Activated B cell treated with CpG ODN at 0.5 μM for 24 hours (primary cell): ENCODE measurements at regions not wholly inside any gene's neighbourhood (a gene's known extent, or its start where the extent isn't known, plus 50 kb on each side); places are given as distances from the start of the nearest gene placed in this dataset.

Experiments
- ATAC-seq: fragments of 200-7000 bp; cut with Tn5 transposase; one replicate; pipeline ENCODE4 v1.10.0; 2021; ENCODE audit warnings: low read depth, mild to moderate bottlenecking, moderate library complexity
- CTCF ChIA-PET: fragments of 350-600 bp; sonication (Branson Sonifier 250); formaldehyde crosslinking; loops from one replicate; lab custom pipeline; 2021; ENCODE audit warnings: antibody characterized with exemption; lab: Charles Lee
- POLR2A ChIA-PET: fragments of 350-600 bp; sonication (Branson Sonifier 250); formaldehyde crosslinking; loops from one replicate; lab custom pipeline; 2021; ENCODE audit warnings: antibody characterized with exemption; lab: Charles Lee
- DNase-seq: peaks from one replicate; pipeline ENCODE4 v3.0.0; 2022
- H3K27ac Mint-ChIP-seq: one replicate; pipeline ENCODE4 v1.8.0; 2020; ENCODE audit warnings: mixed read lengths
- H3K27me3 Mint-ChIP-seq: one replicate; pipeline ENCODE4 v1.8.0; 2021; ENCODE audit warnings: mixed read lengths
- H3K36me3 Mint-ChIP-seq: one replicate; pipeline ENCODE4 v1.8.0; 2021; ENCODE audit warnings: low read depth, mixed read lengths
- H3K4me1 Mint-ChIP-seq: one replicate; pipeline ENCODE4 v1.8.0; 2021; ENCODE audit warnings: mixed read lengths
- H3K4me3 Mint-ChIP-seq: one replicate; pipeline ENCODE4 v1.8.0; 2020; ENCODE audit warnings: mild to moderate bottlenecking, mixed read lengths
- H3K9me3 Mint-ChIP-seq: one replicate; pipeline ENCODE4 v1.8.0; 2020; ENCODE audit warnings: mixed read lengths
- intact Hi-C: fragments of 100-400 bp; cut with micrococcal nuclease; formaldehyde crosslinking; loops from one replicate; pipeline ENCODE4 v1.15.1; 2024
- TF ChIP-seq, protein P1 (sequence below): fragments of 200-600 bp; IDR thresholded peaks from one replicate; pipeline ENCODE4 v1.8.0; 2022; ENCODE audit warnings: antibody characterized with exemption, mild to moderate bottlenecking

DNA sequence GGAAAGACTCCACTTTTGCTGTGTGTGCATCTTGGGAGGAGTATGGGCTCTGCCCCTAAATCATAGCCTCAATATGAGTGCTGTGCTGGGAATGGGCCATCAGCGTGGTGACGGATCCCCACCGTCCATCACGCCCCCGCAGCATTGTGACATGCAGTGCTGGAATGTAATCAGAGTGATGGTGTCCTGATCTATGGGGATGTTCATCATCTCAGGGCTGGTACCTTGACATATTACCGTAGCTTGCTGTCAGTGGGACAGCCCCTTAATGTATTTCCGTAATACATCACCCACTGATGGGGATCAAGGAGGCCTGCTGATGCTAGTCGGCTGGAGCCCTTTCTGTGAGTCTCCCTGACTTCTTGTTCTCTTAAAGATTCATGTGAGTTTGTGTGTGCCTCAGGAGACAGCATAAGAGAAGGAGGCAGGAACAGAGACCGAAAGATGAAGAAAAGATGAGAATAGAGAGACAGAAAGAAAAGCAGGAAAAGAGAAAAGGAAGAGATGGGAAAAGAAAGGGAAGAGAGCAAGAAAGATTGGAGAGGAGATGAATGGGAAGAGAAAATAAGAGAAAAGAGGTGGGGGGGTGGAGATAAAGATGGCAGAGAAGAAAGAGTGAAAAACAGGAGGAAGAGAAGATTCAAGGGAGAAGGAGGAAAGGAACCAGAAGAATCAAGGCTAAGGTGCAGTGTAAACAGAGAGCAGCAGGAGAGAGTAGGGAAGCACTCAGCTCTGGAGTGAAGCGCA lies 183.7 kb downstream of the RPLP1 start:
- no peaks in the 10 kb centered on the region for H3K4me1 Mint-ChIP-seq
- no peak overlapping the region for H3K27ac Mint-ChIP-seq
- CTCF ChIA-PET = no interaction called here
- peaks cover 30% of the 10 kb centered on the region for H3K27me3 Mint-ChIP-seq
- peaks cover 17% of the 10 kb centered on the region for H3K9me3 Mint-ChIP-seq
- intact Hi-C loops = no loop called here
- no peak for ATAC-seq
- H3K36me3 Mint-ChIP-seq = no peaks in the 10 kb centered on the region
- no peak overlapping the region for H3K4me3 Mint-ChIP-seq
- no peak for DNase-seq
- POLR2A ChIA-PET = no interaction called here
- TF ChIP-seq, protein P1, sequence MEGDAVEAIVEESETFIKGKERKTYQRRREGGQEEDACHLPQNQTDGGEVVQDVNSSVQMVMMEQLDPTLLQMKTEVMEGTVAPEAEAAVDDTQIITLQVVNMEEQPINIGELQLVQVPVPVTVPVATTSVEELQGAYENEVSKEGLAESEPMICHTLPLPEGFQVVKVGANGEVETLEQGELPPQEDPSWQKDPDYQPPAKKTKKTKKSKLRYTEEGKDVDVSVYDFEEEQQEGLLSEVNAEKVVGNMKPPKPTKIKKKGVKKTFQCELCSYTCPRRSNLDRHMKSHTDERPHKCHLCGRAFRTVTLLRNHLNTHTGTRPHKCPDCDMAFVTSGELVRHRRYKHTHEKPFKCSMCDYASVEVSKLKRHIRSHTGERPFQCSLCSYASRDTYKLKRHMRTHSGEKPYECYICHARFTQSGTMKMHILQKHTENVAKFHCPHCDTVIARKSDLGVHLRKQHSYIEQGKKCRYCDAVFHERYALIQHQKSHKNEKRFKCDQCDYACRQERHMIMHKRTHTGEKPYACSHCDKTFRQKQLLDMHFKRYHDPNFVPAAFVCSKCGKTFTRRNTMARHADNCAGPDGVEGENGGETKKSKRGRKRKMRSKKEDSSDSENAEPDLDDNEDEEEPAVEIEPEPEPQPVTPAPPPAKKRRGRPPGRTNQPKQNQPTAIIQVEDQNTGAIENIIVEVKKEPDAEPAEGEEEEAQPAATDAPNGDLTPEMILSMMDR = no peak

DNA sequence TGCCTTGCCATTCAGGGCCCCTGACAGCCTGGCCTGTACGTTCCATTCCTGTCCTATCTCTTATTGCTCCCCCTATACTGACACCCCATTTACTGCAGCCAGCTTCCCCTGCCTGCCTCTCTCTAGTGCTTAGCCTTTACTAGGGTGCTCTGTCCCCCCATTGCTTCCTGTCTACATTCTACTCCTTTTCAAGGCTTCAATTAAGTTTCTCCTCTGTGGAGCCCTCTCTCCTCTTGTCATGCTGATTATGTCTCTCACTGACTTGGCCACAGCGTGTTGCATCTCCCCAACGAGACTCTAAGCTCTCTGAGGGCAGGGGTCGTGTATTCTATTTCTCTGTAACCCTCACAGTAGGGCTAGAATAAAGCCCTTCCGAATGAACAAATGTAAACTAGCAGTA lies 185.2 kb downstream of the RPLP1 start:
- Mint-ChIP-seq H3K4me1 (no peaks in the 10 kb centered on the region), H3K27ac (no peak overlapping the region), H3K36me3 (no peaks in the 10 kb centered on the region), H3K4me3 (no peak overlapping the region), H3K9me3 (peaks cover 21% of the 10 kb centered on the region), H3K27me3 (peaks cover 26% of the 10 kb centered on the region)
- intact Hi-C loops = no loop called here
- ChIA-PET CTCF (no interaction called here), POLR2A (no interaction called here)
- ATAC-seq = no peak
- TF ChIP-seq, protein P1 = no peak
- DNase-seq = no peak

DNA sequence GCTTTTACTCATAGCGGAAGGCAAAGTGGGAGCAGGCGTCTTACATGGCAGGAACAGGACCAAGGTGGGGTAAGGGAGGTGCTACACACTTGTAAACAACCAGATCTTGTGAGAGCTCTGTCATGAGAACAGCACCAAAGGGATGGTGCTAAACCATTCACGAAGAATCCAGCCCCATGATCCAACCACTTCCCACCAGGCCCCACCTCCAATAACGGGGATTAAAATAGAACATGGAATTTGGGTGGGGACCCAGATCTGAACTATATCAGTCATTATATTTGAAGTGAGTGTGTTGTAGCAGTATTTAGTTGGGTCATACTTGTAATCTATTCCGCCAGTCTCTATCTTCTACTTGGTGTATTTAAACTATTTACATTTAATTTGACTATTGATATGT lies 190.9 kb downstream of the RPLP1 start:
- intact Hi-C loops = no loop called here
- ChIA-PET CTCF (no interaction called here), POLR2A (no interaction called here)
- ATAC-seq (no peak), DNase-seq (no peak)
- H3K36me3 Mint-ChIP-seq = no peaks in the 10 kb centered on the region
- no peaks in the 10 kb centered on the region for H3K4me1 Mint-ChIP-seq
- peaks cover 18% of the 10 kb centered on the region for H3K9me3 Mint-ChIP-seq
- H3K4me3 Mint-ChIP-seq = no peak overlapping the region
- TF ChIP-seq, protein P1 = no peak
- no peak overlapping the region for H3K27ac Mint-ChIP-seq
- H3K27me3 Mint-ChIP-seq = peaks cover 30% of the 10 kb centered on the region

DNA sequence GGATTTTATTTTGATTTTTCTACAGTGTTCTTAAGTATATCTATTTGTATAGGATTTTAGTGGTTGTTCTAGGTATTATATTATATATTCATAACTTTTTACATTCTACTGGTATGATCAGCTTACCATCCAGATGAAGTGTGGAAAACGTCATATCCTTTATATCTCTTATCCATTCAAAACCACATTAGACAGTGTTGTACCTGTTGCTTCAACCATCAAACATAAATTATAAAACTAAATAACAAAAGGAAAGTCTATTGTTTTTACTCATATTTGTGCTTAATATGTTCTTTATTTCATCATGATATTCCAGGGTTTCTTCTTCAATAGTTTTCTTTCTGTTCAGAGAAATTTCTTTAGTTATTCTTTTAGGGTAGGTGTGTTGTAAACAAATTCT lies 191.4 kb downstream of the RPLP1 start:
- TF ChIP-seq, protein P1 = no peak
- DNase-seq (no peak), ATAC-seq (no peak)
- POLR2A ChIA-PET = no interaction called here
- H3K27me3 Mint-ChIP-seq = peaks cover 35% of the 10 kb centered on the region
- H3K4me1 Mint-ChIP-seq = no peaks in the 10 kb centered on the region
- H3K4me3 Mint-ChIP-seq = no peak overlapping the region
- CTCF ChIA-PET = no interaction called here
- H3K27ac Mint-ChIP-seq = no peak overlapping the region
- peaks cover 18% of the 10 kb centered on the region for H3K9me3 Mint-ChIP-seq
- intact Hi-C loops = no loop called here
- no peaks in the 10 kb centered on the region for H3K36me3 Mint-ChIP-seq

DNA sequence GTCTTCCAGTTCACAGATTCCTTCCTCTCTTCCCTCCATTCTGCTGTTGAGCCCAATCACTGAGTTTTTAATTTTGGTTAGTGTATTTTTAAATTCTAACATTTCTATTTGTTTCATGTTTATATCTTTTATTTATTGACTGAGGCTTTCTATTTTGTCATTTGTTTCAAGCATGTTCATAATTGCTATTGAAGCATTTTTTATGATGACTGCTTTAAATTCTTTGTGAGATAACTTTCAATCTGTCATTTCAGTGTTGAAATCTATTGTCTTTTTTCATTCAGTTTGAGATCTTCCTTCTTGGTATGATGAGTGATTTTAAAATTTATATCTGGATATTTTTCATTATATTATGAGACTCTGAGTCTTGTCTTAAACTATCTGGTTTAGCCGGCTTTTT lies 192.3 kb downstream of the RPLP1 start:
- H3K4me1 Mint-ChIP-seq = no peaks in the 10 kb centered on the region
- H3K36me3 Mint-ChIP-seq = no peaks in the 10 kb centered on the region
- H3K4me3 Mint-ChIP-seq = no peak overlapping the region
- intact Hi-C loops = no loop called here
- H3K27me3 Mint-ChIP-seq = peaks cover 42% of the 10 kb centered on the region
- no peak overlapping the region for H3K27ac Mint-ChIP-seq
- peaks cover 14% of the 10 kb centered on the region for H3K9me3 Mint-ChIP-seq
- TF ChIP-seq, protein P1 = no peak
- ATAC-seq (no peak), DNase-seq (no peak)
- ChIA-PET POLR2A (no interaction called here), CTCF (no interaction called here)
